ENCODE measurements at regions not wholly inside any gene's neighbourhood (a gene's known extent, or its start where the extent isn't known, plus 50 kb on each side); places are given as distances from the start of the nearest gene placed in this dataset.

DNA sequence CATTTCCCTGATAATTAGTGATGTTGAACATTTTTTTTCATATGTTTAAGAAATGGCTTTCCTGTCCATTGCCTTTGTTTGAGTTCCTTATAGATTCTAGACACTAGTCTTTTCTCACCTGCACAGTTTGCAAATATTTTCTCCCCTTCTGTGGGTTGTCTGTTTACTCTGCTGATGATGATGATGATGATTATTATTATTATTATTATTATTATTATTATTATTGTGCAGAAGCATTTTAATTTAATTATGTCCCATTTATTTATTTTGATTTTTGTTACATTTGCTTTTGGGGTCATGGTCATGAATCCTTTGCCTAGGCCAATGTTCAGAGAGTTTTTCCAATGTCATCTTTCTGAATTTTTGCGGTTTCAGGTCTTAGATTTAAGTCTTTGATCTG is 492.5 kb upstream of the TSHZ3 start:
- TF ChIP-seq, protein P1, sequence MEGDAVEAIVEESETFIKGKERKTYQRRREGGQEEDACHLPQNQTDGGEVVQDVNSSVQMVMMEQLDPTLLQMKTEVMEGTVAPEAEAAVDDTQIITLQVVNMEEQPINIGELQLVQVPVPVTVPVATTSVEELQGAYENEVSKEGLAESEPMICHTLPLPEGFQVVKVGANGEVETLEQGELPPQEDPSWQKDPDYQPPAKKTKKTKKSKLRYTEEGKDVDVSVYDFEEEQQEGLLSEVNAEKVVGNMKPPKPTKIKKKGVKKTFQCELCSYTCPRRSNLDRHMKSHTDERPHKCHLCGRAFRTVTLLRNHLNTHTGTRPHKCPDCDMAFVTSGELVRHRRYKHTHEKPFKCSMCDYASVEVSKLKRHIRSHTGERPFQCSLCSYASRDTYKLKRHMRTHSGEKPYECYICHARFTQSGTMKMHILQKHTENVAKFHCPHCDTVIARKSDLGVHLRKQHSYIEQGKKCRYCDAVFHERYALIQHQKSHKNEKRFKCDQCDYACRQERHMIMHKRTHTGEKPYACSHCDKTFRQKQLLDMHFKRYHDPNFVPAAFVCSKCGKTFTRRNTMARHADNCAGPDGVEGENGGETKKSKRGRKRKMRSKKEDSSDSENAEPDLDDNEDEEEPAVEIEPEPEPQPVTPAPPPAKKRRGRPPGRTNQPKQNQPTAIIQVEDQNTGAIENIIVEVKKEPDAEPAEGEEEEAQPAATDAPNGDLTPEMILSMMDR (conservative IDR thresholded peaks at IDR 0.05; ENCODE audit: control insufficient read depth, insufficient read depth, low read depth, low read length) = no peak
- DNase-seq (ENCODE audit: low read depth) = no peak
- H3K4me3 ChIP-seq (ENCODE audit: control insufficient read depth, low read depth, low read length) = no peak overlapping the region

DNA sequence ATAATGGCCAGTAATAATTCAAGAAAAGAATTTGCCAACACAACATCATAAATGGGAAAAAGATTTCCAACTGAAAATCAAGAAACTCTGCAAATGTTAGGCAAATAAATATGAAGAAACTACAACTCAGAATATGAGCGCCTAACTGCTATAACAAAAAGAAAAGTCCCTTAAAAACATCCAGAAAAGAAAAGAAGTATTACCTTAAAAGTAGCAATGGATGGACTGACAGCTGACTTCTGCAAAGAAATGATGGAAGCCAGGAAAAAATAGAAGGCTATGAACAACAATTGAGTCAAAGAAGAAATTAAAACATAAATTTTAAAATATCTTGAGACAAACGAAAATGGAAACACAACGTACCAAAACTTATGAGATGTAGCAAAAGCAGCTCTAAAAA is 482.3 kb upstream of the ZNF507 start:
- DNase-seq (ENCODE audit: low read depth) = no peak
- no peak overlapping the region for H3K4me3 ChIP-seq (ENCODE audit: control insufficient read depth, low read depth, low read length)
- TF ChIP-seq, protein P1 (conservative IDR thresholded peaks at IDR 0.05; ENCODE audit: control insufficient read depth, insufficient read depth, low read depth, low read length) = no peak

DNA sequence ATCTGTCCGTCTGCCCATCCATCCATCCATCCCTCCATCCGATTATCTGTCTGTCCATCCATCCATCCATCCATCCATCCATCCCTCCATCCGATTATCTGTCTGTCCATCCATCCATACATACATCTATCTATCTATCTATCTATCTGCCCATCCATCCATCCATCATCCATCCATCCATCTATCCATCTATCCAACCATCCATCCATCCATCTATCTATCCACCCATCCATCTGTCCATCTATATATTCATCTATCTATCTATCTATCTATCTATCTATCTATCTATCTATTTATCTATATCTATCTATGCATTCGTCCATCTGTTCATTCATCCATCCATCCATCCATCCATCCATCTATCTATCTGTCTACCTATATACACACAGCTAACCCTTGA is 471.1 kb upstream of the ZNF507 start:
- TF ChIP-seq, protein P1 (conservative IDR thresholded peaks at IDR 0.05; ENCODE audit: control insufficient read depth, insufficient read depth, low read depth, low read length) = no peak
- no peak overlapping the region for H3K4me3 ChIP-seq (ENCODE audit: control insufficient read depth, low read depth, low read length)
- DNase-seq (ENCODE audit: low read depth) = no peak

- no peak overlapping the region for H3K4me3 ChIP-seq (ENCODE audit: control insufficient read depth, low read depth, low read length)
- TF ChIP-seq, protein P1 (conservative IDR thresholded peaks at IDR 0.05; ENCODE audit: control insufficient read depth, insufficient read depth, low read depth, low read length) = no peak
- DNase-seq (ENCODE audit: low read depth) = no peak
These were observed 469.8 kb upstream of the ZNF507 start for GRCh38 chr19:31875591-31875990.

- no peak for DNase-seq (ENCODE audit: low read depth)
- TF ChIP-seq, protein P1 (conservative IDR thresholded peaks at IDR 0.05; ENCODE audit: control insufficient read depth, insufficient read depth, low read depth, low read length) = no peak
- no peak overlapping the region for H3K4me3 ChIP-seq (ENCODE audit: control insufficient read depth, low read depth, low read length)
These were observed 465.1 kb upstream of the ZNF507 start for GRCh38 chr19:31880283-31880682.

DNA sequence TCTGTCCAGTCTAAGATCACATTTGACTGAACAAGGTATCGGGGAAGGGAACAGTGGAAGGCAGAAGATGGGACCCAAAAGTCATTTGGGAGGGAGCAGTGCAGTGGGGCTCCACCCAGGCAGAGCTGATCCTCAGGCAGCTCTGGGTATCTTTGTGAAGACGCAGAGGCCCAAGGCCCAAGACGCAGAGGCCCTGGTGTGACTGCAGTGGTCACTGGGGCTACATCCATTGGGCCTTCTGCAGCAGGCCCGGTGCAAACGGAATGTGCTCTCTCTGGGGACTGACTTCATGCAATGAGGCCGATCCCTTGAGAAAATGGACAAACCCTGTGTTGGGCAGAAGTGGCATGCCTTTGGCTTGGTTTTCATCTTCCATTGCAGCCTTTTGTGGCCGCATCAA is 463.4 kb upstream of the ZNF507 start:
- TF ChIP-seq, protein P1 (conservative IDR thresholded peaks at IDR 0.05; ENCODE audit: control insufficient read depth, insufficient read depth, low read depth, low read length) = no peak
- DNase-seq (ENCODE audit: low read depth) = no peak
- H3K4me3 ChIP-seq (ENCODE audit: control insufficient read depth, low read depth, low read length) = no peak overlapping the region

DNA sequence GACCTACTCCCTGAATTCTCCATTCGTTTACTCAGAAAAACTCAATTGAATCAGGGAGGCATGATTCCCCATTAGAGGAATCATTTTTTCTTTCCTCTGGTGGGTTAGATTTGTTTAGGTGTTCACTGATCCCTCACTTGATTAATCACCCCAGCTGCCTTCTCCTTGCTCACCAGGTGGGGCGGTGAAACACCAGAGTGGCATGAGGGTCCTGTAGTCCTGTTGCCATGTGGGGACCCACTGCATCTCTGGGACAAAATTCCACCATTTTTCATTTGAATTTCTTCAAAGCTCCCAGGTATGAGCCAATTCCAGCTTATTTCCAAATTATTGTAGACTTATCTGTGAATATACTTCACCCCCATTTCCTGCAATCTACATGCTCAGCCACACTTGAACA is 462.7 kb upstream of the ZNF507 start:
- DNase-seq (ENCODE audit: low read depth) = no peak
- no peak overlapping the region for H3K4me3 ChIP-seq (ENCODE audit: control insufficient read depth, low read depth, low read length)
- TF ChIP-seq, protein P1 (conservative IDR thresholded peaks at IDR 0.05; ENCODE audit: control insufficient read depth, insufficient read depth, low read depth, low read length) = no peak

Measured in fibroblast of mammary gland (primary cell).